Epidermal melanocyte (primary cell): ENCODE measurements at regions not wholly inside any gene's neighbourhood (a gene's known extent, or its start where the extent isn't known, plus 50 kb on each side); places are given as distances from the start of the nearest gene placed in this dataset.

ENCODE experiments used
- DNase-seq: peaks from one replicate; pipeline ENCODE4 v3.0.0; 2011; ENCODE audit warnings: low spot score; ENCODE audit not compliant: insufficient read length

DNA sequence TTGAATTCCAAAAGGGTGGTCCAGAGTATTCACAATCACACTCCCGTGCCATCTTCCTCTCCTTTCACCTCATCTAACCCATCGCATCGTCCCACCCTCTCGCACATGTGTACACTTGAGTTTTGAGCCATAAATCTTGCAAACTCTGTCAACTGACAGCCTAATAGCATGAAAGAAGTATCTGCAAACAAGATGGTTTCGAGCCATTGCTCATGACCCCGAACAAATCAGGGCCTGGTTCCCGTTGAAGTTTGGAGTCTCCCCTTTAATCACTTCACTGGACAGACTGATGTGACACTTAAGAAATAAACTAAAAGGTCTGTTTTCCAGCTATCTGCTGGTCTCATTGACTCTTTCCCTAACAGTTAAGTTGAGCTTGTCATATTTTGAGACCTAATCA lies 223.6 kb upstream of the SOX5 start:
- DNase-seq: no peak

DNA sequence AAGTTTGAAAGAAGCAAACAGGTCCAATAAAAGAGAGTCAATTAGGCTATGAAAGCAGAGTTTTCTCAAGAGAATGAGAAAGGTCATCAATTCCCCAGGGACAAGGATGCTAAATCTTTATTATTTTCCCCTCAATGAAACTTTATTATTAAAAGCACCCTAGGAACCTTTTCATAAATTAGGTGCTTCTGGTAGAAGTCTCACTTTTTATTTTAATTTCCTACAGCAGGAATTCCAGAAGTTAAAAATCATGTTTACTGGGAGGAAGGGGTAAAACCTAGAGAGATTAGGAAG lies 223.2 kb upstream of the SOX5 start:
- DNase-seq: no peak

DNA sequence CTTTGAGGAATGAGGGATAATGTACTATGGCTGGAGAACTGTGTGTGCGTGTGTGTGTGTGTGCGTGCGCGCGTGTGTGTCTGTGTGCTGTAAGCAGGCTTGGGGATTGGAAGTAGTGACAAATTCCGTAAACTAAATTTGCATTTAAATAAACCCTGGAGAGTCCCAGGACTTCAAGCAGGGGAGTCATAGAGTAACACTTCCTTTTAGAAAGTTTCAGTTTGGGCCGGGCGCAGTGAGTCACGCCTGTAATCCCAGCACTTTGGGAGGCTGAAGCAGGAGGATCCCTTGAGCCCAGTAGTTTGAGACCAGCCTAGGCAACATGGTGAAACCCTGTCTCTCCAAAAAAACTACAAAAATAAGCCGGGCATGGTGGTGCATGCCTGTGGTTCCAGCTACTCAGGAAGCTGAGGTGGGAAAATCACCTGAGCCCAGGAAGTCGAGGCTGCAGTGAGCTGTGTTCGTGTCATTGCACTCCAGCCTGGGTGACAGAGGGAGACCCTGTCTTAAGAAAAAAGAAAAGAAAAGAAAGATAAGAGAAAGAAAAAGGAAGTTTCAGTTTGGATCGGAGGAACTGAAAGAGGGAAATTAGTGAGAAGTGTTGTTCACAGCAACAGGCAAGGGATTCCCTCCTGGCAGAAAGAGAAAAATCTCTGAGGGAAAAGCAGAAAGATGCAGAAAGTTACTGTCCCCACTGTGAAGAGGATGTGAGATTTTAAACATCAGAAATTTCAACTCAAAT lies 222.7 kb upstream of the SOX5 start:
- no peak for DNase-seq

DNA sequence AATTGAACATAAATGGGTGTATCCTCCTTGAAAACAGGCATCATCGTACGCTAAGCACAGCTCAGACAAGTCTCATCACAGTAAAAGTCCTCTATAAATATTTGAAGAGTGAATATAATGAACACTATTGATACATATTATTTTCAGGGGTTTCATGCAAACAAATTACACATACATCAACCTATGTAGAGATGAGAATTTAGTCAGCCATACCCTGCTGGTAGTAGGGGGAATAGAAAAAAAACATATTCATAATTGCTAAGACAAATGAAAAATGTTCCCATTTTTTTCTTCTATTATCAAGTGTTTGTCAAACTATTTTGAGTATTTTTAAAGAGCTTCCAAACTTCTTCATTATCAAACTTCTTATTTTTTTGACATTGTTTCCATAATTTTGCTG lies 205.6 kb upstream of the SOX5 start:
- no peak for DNase-seq

DNA sequence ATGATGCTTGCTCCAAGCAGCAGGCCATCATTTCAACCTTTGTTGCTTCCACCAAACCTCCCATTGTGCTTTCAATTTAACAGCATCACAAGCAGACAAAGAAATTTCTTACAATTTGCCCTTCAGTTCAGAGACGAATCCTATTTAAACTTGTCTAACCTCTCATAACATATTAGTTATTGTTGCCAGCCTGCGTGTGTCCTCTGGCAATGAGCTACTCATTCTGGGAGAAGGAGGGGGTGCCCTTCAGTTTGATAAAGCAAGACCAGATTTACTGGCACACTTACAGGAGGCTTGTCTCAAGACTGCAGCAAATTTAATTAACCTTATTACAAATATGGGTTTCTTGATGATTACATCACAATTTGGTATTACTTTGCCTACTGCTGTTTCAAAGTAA lies 203.6 kb upstream of the SOX5 start:
- DNase-seq: no peak

DNA sequence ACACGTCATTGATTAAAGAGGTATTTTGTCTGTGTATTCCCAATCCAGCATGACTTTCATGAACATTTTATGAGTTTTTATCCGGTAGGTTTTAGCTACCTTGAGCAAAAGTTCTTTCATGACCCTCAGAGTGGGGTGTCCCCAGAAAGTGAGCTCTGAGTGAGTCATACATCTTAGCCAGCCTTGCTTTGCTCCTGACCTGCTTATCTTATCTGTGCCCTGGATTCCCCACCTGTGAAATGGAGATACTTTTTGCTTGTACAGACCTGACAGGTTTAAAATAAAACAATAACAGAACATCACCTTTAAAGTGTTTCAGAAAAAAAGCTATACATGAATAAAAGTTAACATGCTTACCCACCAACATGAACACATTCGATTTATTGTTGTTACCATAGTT lies 202.8 kb upstream of the SOX5 start:
- no peak for DNase-seq

DNA sequence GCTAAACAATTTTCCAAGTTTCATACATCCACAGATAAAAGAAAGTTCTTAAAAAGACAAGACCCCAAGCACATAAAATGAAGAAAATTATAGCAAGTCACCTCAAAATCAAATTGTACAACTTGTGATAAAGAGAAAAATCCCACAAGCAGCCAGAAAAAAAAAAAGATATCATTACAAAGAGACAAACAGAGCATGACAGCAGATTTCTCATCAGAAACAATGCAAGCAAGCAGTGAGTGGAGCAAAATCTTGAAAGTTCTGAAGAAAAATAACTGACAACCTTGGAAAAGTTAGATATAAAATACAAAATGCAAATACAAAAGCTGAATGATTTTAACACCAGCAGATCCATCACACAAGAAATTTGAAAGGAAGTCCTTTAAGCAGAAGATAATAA lies 194.5 kb upstream of the SOX5 start:
- DNase-seq: no peak

DNA sequence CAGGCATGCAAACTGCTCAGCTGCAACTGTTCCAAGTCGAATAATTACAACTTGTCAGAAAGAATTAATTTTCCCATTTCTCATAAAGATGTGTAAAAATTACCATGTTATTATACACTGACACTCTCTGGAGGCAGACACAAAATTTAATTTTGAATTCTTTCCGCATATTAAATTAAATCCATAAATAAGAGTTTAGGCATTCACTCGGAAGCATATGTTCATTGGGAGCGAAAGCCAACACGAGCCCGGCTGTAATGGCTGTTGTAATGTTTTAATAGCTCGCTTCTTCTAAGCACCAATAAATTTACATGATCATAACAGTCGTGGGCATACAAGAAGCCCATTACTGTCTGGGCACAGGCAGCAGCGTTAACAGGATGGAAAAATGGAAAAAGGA lies 189.6 kb upstream of the SOX5 start:
- DNase-seq: no peak

DNA sequence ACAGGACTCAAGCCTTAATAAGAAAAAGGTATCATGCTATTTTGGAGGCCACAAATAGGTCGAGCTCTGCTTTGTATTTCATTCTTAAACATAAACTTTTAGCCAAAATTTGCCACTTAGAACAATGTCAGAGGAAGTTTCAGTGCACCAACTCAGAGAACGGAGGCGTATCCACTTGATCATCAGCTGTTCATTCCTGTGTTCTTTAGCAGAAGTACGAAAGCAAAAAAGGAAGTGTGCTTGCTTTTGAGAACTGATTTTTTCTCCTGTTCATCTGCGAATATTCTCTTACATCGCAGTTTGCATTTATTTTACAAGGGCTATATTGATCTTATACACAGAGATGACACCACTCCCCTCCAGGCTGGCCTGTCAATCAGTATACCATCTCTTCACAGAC lies 188.6 kb upstream of the SOX5 start:
- DNase-seq: no peak

DNA sequence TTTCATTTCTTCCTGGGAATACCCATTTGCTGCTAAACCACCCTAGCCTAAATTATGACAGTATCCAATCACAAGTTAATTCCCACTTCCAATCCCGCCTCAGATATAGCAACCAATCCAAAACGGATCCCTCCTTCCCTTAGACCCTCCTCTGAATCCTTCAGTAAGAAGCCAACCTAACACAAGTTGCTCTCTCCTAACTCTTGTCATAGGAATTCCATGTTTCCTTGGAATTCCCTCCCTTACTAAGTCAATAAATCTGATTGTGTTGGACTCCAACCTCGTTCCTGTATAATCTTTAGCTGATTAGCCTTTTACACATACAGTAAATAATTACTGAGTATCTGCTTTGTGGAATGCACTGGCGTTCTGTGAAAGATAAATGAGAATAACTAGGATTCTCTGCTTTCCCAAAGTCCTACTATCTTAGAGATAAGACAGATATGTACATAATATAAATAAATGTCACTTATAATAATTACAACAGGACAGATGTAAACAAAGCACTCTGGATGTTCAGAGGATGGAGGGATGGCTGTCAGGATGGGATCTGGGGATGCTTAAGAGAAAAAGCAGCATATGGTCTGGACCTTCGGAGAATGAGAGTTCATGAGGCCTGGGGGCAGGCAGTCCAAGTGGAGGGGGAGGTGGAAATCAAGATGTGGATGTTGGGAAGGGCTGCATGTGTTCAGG lies 185.8 kb upstream of the SOX5 start:
- DNase-seq: no peak

DNA sequence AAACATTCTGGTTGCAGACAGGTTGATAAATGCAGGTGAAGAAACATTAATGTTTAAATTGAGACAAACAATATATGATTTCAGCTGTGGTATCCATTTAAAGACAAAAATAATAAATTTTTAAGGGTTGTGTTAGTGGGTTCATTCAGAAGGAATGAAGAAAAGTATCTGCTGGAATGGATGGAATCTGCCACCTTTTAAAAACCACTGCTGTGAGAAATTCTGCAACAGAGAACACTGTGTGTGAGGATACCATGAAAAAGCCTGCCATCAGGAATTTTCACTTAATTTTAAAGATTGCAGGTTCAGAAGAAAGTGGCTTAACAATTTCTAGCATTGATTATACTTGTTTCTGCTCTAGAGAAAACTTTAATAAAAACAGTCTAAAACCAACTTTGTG lies 184.6 kb upstream of the SOX5 start:
- no peak for DNase-seq

DNA sequence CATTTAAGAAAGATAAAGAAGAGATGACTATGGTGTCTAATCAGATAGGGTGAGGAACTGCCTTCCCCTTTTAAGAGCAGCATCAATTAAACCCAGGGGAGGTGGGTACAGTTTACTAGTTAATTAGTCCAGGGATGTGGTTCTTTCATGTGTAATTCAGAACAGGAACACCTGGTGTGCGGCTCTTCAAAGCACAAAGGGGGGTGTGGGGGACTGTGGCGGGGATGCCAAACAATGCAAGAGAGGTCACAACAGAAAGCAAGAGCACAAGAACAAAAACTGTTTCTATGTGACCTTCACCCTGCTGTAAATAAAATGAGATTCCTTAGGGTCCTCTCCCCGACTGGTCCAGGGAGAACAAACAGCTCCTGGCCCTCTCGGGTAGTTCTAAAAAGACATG lies 183.9 kb upstream of the SOX5 start:
- DNase-seq: no peak

DNA sequence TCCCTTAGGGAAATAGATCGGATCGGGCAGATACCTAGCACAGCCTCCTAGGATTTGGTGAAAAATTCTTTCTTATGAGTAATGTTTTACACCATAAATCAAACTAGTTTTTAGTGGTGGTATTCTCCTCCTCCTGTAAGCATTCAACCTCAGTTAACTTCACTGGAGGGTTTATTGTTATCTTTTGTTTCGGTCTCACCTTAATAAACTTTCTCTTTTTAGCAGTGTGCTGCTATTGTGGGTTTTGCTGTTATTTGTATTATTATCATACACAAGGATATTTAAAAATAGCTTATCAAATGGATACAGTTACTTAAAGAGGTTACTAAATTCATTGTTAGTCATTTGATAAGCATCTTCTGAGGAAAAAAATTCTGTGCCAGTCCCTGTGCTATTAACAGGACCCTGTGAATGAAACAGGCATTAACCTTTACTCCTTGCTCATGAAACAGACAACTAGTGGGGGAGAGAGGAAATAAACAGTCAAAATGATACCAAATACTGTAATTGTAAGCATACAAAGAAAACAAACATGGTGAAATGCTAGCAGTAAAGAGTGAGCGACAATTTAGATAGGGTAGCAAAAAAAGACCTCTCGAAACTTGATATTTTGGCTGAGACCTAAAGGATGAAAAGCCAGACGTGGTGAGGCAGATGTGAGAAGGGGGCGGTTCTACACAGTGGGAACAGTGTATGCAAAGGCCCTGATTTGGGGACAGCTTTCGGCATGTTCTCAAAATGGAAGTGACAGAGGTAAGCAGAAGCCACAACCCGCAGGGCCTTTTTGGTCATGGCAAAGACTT lies 178.7 kb upstream of the SOX5 start:
- DNase-seq: no peak

DNA sequence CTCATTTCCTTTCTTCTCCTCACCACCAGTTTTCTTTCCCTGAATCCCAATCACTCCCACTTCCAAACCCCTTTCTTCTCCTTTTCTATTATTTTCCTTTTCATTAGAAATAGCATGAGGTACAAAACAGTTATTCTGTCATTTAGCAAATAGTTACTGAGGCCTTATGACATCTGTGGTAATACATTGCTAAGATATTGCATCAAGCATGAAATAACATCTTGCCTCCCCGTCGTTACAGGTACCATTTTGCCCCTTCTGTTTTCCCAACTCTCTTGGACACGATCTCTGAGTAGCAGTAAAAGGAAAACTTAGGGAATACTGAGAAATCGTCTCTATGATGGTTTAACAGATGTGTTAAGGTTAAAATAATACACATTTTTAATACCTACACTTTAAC lies 175.8 kb upstream of the SOX5 start:
- no peak for DNase-seq

DNA sequence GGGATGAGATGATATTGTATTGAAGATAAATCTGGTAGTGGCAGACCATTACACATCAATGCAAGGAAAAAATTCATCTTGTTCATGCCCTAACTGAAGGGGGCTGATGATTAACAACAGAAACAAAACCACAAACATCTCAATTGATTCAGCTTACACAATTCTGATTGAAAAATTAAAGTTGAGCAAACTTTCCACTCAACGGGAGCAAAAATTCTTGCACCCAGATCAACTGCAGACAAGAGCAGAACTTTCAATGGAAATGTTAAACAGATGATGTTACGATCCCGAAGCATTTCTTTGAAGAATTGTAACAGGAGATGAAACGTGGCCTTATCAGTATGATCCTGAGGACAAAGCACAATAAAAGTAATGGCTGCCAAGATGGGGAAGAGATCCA lies 172.4 kb upstream of the SOX5 start:
- no peak for DNase-seq

DNA sequence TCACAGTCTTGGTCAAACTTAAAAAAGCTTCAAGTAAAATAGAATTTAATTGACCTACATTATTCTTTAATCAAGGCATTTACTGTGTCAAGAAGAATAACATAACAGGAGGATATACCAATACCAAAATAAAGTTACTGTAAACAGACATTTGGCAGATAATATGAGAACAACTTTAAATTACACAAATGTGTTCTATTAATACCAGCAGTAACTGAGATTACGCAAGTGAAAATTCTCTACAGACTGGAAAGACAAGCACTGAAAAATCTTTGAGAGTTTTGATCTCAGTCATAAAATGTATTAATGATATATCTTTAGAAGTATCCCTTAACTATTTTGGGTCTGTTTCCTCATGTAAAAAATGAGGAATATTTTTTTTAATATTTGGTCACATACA lies 169.2 kb upstream of the SOX5 start:
- no peak for DNase-seq

DNA sequence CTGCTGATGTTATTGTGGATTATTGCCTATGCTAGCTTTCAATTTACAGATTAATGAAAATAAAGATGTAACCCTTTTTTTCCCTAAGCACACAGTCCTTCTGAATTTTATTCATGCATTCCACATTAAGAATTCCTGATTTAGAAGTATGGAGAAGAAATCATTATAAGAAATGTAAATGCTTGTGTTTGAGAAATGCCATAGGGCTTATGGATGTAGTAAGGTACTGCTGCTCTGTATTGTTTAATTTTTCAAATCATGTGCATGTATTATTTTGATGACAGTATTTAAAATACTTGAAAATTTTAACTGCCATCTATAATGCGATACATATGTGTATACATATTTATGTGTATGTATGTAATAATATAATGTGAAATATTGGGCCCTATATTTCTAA lies 167.1 kb upstream of the SOX5 start:
- no peak for DNase-seq

DNA sequence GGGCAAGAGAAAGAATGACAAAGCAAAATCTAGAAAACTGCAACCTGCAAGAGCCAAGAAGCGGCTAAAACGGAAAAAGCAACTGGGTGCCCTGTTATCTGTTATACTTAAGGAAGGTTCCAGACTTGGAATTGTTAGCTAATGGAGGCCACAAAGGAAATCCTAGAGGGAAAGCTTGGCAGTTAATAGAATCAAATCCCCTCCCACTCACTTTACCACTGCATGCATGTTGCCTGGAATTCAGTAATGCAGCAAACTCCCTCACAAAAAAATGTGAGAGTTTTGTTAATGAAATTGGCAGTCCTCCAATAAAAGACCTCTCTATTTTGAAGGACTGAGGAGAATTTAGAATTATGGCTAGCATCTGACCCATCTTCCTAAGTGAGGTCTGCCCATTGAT lies 164.2 kb upstream of the SOX5 start:
- no peak for DNase-seq

DNA sequence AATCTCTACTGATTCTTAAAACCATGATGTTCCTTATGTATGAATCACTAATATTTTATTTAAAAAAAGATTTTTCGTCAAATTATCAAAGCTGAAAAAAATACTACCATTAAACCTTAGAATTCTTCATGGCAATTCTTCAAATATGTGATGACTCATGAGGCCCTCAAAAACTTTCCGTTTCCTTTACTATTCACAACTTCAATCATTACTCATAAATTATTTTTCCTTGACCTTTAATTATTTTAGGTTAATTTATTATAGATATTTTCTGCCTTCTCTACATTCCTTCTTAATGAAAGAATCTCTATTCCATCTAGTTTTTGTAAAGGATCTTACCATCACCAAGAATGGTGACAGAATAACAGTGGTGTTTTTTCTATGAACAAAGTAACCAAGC lies 162.1 kb upstream of the SOX5 start:
- no peak for DNase-seq

DNA sequence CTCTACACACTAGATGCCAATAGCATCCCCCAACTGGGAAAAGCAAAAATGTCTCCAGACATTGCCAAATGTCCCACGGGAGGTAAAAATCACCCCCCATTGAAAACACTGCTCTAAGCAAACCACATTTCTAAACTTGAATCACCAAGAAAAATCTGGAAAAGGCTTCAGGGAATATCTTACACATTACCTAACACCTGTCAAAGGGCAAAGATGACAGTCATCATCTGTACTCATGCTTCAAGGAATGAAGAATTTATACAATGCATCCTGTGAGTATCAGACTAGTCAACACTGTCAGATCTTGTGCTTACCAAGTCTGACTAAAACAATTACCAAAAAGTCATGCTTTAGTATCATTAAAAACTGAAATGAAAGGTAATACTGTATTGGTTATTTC lies 161.6 kb upstream of the SOX5 start:
- no peak for DNase-seq

DNA sequence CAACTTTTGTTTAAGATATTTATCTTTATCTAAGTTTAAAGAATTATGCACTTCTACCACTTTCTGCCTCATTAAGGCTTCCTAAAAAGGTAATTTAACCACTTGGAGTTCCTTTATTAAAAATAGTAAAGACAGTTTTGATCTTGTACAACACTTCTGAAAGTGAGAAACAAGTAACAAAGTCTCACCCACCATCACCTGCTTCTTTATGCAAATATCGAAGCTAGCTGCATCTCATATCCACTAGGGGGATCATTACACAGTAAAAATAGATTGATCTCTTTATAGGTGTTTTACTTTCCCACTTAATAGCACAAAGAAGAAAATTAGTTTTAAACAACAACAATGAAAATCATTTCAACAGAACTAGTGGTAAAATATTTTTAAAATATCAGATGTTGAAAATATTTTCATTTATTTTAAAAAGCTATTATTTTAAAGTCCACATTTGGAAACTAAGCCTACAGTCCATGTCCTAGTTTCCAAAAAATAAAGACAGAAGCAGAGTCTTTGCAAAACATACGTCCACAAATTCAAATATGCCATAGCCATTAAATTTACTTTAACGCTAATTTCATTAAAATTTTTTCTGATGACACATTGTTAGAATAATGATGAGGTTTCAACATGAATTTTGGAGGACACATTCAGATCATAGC lies 160.0 kb upstream of the SOX5 start:
- DNase-seq: no peak

DNA sequence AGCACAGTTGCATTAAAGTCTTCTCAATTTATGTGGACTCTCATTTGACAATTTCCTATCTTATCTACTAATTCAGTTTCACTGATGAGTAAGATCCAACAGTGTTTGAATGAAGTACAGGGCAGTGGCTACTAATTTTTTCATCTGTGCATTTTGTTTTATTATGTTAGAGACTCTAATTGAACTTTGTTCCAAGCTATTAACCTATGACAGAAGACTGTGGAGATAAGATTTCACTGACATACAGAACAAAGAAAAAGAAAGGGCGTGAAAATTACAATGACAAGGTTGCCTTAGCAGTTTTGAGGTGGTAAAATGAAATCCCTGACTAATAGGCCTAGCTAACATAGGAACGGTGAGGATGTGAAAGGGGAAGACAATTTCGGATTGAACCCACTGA lies 153.2 kb upstream of the SOX5 start:
- no peak for DNase-seq
